ENCODE measurements at regions not wholly inside any gene's neighbourhood (a gene's known extent, or its start where the extent isn't known, plus 50 kb on each side); places are given as distances from the start of the nearest gene placed in this dataset.

DNA sequence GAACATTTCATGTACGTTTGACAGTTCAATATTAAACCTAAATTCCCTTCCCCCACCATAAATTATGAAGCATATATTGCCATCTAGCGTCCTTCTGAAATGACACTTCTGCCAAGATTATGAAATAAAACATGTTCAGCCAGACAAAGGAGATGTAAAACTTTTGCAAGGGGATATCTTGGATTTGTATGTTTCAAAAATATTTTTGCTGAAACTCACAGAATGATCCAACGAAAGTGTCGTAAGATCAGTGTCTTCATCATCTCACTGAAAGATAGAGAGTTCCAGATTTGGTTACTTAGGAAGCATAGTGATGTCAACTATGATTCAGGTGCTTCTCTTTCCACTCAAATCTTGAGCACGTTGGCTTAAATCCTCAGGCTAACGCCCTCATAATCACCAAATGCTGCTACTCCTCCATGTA, 904.3 kb downstream of the XPNPEP1 start:
- intact Hi-C loops (cut with DNase I, micrococcal nuclease), result no loop called here
- H3K4me1 ChIP-seq (ENCODE audit: low read depth), result no peaks in the 10 kb centered on the region
- H3K4me3 ChIP-seq, result no peak overlapping the region
- DNase-seq, result no peak
- no peaks in the 10 kb centered on the region for H3K9me3 ChIP-seq
- H3K36me3 ChIP-seq (ENCODE audit: low read depth), result no peaks in the 10 kb centered on the region
- no peak for ATAC-seq
- TF ChIP-seq, protein P1, sequence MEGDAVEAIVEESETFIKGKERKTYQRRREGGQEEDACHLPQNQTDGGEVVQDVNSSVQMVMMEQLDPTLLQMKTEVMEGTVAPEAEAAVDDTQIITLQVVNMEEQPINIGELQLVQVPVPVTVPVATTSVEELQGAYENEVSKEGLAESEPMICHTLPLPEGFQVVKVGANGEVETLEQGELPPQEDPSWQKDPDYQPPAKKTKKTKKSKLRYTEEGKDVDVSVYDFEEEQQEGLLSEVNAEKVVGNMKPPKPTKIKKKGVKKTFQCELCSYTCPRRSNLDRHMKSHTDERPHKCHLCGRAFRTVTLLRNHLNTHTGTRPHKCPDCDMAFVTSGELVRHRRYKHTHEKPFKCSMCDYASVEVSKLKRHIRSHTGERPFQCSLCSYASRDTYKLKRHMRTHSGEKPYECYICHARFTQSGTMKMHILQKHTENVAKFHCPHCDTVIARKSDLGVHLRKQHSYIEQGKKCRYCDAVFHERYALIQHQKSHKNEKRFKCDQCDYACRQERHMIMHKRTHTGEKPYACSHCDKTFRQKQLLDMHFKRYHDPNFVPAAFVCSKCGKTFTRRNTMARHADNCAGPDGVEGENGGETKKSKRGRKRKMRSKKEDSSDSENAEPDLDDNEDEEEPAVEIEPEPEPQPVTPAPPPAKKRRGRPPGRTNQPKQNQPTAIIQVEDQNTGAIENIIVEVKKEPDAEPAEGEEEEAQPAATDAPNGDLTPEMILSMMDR (IDR thresholded peaks at IDR 0.05), result no peak

DNA sequence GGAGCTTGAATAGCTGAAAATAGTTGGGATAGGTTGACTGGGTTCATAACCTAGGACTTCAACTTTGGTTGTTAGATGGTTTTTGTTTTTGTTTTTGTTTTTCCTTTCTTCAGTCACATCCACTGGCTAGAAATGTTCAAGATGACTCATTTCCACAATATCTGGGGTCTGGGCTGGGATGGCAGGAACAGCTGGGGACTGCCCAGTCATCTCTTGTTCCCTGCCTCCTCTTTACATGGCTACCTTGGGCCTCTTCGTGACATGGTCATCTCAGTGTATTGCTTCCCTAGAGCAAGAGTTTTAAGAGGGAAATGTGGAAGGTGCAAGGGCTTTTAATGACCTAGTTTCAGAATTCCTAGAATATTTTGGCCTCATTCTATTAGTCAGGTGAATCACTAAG, 915.8 kb downstream of the XPNPEP1 start:
- no peak for ATAC-seq
- Histone ChIP-seq H3K4me1 (ENCODE audit: low read depth) (no peaks in the 10 kb centered on the region), H3K36me3 (ENCODE audit: low read depth) (no peaks in the 10 kb centered on the region), H3K9me3 (no peaks in the 10 kb centered on the region), H3K4me3 (no peak overlapping the region)
- intact Hi-C loops (cut with DNase I, micrococcal nuclease), result no loop called here
- TF ChIP-seq, protein P1 (IDR thresholded peaks at IDR 0.05), result no peak
- DNase-seq, result no peak

DNA sequence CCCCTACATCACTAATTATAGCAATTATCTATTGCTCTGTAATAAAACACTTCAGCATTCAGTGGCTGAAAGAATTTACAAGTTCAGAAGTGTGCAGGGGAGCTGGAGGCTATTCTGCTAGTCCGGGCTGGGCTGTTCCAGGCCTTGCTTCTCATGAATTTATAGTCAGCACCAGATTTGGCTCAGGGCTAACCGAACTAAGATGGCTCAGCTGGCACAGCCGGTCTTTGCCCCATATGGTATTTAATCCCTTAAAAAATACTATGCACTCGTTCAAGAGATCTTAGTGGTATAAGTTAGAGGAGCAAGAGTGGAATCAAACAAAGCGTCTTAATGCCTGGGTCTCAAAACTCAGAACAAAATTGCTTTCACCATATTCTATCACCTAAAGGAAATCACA, 932.9 kb downstream of the XPNPEP1 start:
- intact Hi-C loops (cut with DNase I, micrococcal nuclease), result no loop called here

DNA sequence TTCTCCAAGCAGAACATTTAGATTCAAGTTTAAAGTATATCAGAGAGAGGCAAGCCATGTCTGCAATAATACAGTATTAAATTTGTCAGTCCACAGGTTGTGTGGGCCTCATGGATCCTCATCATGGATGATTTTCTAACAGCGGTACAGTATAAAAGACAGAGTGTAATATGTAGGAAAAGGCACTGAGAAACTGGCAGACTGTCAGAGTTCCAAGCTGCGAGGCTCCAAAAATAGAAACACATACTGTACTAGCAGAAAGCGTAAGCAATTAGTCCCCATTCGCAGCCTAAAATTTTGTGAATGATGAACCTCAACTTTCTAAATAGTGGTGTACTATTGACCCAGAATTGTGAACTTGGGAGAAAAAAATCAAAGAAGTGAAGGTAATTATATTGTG, 933.3 kb downstream of the XPNPEP1 start:
- intact Hi-C loops (cut with DNase I, micrococcal nuclease), result no loop called here
- no peaks in the 10 kb centered on the region for H3K4me1 ChIP-seq (ENCODE audit: low read depth)
- DNase-seq (no peak), ATAC-seq (no peak)
- no peaks in the 10 kb centered on the region for H3K9me3 ChIP-seq
- TF ChIP-seq, protein P1 (IDR thresholded peaks at IDR 0.05), result no peak
- no peaks in the 10 kb centered on the region for H3K36me3 ChIP-seq (ENCODE audit: low read depth)
- no peak overlapping the region for H3K4me3 ChIP-seq

More for the DNA sequence above, 932.9 kb downstream of the XPNPEP1 start:
- TF ChIP-seq, protein P1 (IDR thresholded peaks at IDR 0.05), result no peak
- ATAC-seq (no peak), DNase-seq (no peak)
- Histone ChIP-seq H3K4me1 (ENCODE audit: low read depth) (no peaks in the 10 kb centered on the region), H3K9me3 (no peaks in the 10 kb centered on the region), H3K4me3 (no peak overlapping the region), H3K36me3 (ENCODE audit: low read depth) (no peaks in the 10 kb centered on the region)

DNA sequence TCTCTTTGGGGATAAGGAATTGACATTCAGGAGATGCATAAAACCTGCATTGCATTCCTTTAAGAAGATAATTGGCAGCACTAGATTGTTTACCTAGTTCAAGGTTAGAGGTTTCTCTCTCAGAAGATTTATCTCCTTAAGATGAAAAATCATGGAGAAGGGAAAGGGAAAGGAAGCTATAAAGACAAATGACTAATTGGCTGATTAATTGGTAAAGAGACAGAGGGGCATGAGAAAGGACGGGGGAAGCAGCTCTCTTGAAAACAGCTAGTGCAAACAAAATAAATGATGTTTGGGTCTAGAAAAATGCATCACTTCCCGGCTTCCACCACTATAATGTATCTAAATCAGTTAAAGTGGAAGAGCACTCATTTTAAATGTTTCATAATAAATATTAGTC, 941.2 kb downstream of the XPNPEP1 start:
- Histone ChIP-seq H3K4me1 (ENCODE audit: low read depth) (no peaks in the 10 kb centered on the region), H3K36me3 (ENCODE audit: low read depth) (no peaks in the 10 kb centered on the region), H3K9me3 (no peaks in the 10 kb centered on the region), H3K4me3 (no peak overlapping the region)
- ATAC-seq (no peak), DNase-seq (no peak)
- TF ChIP-seq, protein P1 (IDR thresholded peaks at IDR 0.05), result no peak
- intact Hi-C loops (cut with DNase I, micrococcal nuclease), result no loop called here

DNA sequence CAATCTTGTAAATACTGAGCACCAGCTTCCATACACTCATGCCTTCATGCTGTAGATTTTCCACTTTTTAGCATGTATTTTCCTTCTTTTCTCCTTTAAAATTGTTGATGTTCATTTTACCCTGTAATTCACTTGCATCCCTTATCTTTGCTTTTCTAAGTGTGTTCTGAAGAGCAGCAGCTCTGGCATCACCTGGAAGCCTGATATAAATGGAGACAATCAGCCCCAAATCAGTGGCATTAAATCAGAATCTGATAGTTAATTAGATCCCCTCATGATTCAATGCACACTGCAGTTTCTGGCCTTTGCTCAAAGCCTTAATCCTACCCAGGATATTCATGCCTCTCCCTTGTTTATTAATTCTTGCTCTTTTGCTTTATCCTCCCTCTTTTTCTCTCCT, 942.4 kb downstream of the XPNPEP1 start:
- Histone ChIP-seq H3K4me3 (no peak overlapping the region), H3K36me3 (ENCODE audit: low read depth) (no peaks in the 10 kb centered on the region), H3K9me3 (no peaks in the 10 kb centered on the region), H3K4me1 (ENCODE audit: low read depth) (no peaks in the 10 kb centered on the region)
- no peak for ATAC-seq
- no peak for DNase-seq
- TF ChIP-seq, protein P1 (IDR thresholded peaks at IDR 0.05), result no peak
- intact Hi-C loops (cut with DNase I, micrococcal nuclease), result no loop called here

Data from mucosa of descending colon (tissue), 3 donors.